CD4-positive, alpha-beta T cell treated with Interleukin-1 beta for 1 hour (primary cell): ENCODE measurements at regions not wholly inside any gene's neighbourhood (a gene's known extent, or its start where the extent isn't known, plus 50 kb on each side); places are given as distances from the start of the nearest gene placed in this dataset.

Experiments
- DNase-seq, 2 donors: peaks; one replicate each; pipeline ENCODE4 v3.0.0-alpha.2; 2020 to 2022

DNA sequence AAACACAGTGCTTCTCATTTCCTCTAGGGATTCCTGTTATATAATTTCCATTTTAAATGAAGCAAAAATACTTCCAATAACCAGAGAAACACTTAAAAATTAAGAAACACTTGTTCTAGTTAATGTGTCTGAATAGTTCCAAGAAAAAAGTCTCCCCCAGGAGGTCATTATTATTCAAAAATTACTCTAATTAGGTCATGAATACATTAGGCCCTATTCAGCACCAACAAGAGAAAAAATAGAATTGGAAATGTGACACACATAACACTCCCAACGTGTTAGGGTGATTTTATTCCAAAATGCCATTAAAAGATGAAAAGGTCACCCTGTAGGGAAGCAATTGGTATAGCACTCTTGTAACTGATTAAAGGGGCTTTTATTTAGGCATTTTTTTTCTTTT, 382.1 kb downstream of the TUSC7 start:
- no peak for DNase-seq

DNA sequence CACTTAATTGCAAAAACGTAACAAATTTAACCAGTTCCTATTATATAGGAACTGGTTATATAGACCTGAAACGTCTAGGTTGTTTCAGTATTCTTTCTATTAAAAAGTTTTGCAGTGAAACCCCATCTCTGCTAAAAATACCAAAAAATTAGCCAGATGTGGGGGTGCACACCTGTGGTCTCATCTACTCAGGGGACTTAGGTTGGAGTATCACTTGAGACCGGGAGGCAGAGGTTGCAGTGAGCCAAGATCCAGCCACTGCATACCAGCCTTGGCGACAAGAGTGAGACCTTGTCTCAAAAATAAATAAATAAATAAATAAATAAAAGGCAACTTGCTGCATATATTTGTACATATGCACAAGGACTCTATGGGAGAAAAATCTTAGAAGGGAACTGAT, 387.0 kb downstream of the TUSC7 start:
- no peak for DNase-seq

DNA sequence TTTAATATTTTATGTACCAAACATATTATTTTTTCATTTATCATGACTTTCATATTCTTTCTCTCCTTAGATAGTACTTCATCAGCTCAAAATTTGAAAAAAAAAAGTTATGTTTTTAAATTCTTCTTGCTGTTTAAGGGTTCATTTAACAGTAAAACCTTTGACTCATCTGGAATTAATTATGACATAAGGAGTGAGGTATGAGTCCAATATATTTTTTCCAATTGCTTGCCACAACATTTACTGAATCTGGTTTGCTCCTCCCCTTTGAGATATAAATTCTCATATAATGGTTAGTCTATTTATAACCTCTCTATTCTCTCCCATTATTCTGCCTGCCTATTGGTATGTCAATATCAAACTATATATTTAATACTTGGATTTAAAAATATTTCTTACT, 387.8 kb downstream of the TUSC7 start:
- DNase-seq: no peak

GRCh38 chr3:117101697-117102096, 392.1 kb downstream of the TUSC7 start:
- DNase-seq: no peak

DNA sequence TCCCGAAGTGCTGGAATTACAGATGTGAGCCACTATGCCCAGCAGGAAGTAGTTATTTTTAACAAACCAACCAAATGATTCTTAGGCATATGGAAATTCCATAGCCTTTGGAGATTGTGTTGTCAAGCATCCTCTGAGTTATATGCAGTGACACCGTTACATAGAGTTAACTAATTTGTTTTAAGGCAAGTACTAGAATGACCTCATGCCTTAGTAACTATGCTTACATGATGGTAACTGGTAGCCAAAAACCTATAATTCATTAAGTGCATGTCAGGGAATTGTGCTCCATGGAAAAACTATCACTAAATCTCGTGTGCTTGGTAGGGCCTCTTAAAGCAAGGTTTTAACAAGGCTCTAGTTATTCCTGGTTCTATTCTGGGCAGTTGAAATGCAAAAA, 392.8 kb downstream of the TUSC7 start:
- no peak for DNase-seq

GRCh38 chr3:117103675-117104074, 394.1 kb downstream of the TUSC7 start:
- no peak for DNase-seq

DNA sequence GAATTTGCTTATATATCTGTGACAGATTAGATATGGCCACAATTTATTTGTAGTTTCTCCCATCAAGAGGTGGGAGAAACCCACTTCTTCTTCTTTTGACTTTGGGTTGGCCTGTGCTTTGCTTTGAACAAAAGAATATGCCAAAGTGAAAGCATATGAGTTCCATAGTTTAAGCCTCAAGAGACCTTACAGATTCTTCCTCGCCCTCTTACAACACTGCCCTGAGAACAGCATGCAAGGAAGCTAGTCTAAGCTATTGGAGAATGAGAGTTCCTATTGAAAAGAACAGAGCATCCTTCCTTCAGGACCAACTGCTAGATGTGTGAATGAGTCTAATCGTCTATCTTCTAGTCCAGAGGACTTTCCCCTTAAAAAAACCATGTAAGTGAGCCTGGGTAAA, 394.8 kb downstream of the TUSC7 start:
- DNase-seq: no peak

- no peak for DNase-seq
These were observed 395.2 kb downstream of the TUSC7 start for GRCh38 chr3:117104792-117105191.

GRCh38 chr3:117105686-117106085, 396.1 kb downstream of the TUSC7 start:
- DNase-seq: no peak

DNA sequence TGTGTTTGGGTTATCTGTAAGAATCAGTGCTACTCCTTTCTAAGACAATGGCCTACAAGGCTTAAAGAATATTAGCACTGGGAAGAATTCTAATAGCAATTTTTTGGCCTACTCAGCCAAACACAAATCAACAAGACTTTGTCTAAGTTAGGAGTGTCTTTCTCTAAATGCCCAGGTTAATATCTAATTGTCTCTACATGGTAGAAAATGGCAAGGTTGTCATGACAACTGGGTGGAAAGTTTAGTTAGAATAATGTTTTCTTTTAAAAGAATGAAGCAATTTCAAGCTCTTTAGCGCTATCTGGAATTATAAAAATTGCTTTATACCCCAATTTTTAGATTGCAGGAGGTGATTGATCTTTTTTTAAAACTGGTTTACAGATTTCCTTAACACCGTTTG, 396.8 kb downstream of the TUSC7 start:
- DNase-seq: no peak

- no peak for DNase-seq
These were observed 398.4 kb downstream of the TUSC7 start for GRCh38 chr3:117107946-117108345.

DNA sequence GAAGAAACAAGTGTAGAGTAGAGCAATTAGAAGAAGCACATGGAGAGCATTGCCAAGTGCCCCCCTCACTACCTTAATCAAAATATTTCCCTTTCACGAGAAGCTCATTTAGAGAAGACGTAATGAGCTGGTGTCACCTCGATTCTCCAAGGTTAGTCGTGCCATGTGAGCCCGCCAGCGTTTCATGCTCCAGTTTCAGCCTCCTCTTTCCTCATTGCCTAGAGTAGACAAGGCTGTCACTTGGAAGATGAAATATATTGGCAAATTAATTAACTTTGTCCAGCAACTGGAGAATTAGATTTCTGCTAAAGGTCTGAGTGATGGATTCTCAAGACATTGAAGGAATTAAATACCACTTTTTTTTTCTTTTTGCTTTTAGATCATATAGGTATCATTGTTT, 399.6 kb downstream of the TUSC7 start:
- DNase-seq: no peak

DNA sequence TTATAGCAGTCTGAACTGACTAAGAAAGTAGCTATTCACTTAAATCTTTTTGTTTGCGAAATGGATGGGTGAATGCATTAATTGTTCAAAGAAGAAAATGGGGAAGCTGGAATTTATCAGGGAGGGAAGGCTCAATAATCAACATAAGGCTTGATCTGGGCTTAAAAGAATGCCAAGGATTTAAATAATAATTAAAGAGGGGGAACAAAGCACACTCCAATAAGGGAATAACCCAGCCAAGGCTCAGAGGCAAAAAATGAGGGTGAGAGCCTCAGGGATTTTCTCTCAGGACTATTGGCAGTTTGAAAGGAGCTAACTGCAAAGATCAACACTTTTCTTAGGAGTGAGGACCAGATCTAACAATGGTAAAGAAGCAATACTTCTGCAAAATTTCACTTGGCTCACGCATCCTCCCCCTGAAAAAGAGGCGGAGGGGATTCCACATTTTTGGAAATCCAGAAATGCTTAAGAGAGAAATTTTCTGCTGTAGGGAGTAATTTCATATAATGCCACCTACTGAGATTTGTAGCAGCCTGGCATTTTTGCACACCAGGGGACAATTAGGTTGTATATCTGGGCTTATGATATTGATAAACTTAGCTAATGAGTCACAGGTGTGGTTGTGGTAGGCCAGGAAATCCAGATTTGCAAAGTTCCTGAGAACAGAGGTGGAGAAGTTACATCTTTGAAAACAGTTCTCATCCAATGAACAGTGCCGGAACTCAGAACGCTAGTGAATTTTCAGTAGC, 405.1 kb downstream of the TUSC7 start:
- no peak for DNase-seq

GRCh38 chr3:117117188-117117936, 407.8 kb downstream of the TUSC7 start:
- no peak for DNase-seq

GRCh38 chr3:117118604-117119003, 409.0 kb downstream of the TUSC7 start:
- DNase-seq: no peak

GRCh38 chr3:117120014-117120413, 410.4 kb downstream of the TUSC7 start:
- DNase-seq: no peak

DNA sequence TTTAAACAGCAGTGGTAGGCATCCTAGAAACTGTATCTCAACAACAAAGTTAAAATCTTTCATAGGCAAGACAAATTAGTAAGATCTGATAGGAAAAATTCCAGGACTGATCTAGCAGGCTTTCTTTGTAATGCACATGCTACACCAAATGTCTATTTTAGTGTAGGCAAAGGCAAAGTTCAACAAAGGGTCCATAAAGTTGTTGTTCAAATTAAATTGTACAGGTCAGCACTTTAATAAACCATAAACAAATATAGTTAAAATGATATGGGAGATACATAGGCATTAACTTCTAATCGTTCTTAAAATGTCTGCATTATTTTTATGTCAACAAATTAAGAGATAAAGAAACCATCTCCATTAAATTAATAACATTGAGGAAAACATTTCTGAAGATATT, 413.0 kb downstream of the TUSC7 start:
- no peak for DNase-seq

GRCh38 chr3:117126460-117126859, 416.9 kb downstream of the TUSC7 start:
- DNase-seq: no peak

GRCh38 chr3:117126946-117127546, 417.5 kb downstream of the TUSC7 start:
- DNase-seq: no peak

GRCh38 chr3:117128133-117128532, 418.6 kb downstream of the TUSC7 start:
- no peak for DNase-seq

GRCh38 chr3:117128872-117129271, 419.3 kb downstream of the TUSC7 start:
- DNase-seq: no peak

- DNase-seq: no peak
These were observed 419.9 kb downstream of the TUSC7 start for GRCh38 chr3:117129516-117129915.

DNA sequence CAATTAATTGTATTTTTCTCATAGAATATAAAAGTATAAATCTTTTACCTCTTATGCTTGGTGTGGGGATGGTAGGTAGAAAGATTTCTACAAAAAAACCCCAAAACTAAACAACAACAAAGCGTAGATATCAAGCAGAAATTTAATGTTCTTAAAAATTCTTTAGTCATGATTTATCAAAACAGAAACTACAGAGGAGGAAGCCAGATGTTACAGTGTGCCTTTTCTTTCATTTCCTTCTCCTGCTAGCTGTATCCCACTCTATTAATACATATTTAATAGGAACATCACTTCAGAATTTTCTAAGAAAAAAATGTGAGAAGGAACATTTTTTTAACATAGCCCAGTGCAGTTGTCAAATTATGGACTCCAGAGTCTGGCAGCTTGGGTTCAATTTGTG, 420.6 kb downstream of the TUSC7 start:
- DNase-seq: no peak

DNA sequence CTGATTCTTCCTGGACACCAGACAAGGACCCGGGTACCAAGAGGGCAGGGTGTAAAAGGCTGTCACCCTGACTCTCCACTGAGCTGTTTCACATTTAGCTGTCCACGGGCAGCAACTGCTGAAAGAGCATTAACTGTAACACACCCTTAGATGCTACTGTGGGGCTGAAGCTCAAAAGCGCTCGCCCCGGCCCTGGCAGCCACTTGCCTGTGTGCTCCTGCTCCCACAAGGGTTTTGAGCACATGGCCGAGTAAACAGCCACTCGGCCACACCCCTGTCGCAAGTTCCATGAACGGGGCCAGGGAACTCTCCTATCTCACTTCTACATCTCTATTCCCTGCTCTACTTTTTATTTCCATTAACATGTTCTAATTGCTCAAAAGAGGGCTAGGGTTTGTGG, 421.7 kb downstream of the TUSC7 start:
- DNase-seq: no peak
